HG02970 (cell line): ENCODE measurements at regions not wholly inside any gene's neighbourhood (a gene's known extent, or its start where the extent isn't known, plus 50 kb on each side); places are given as distances from the start of the nearest gene placed in this dataset.
"Not testable (repeated sequence)": the region's sequence is repeated elsewhere in the genome, so short reads cannot be mapped to it uniquely, and the experiment has no call there.

Experiments
- ATAC-seq: cut with Tn5 transposase; IDR thresholded peaks from one replicate; pipeline ENCODE4 v1.9.1; 2021; ENCODE audit warnings: mild to moderate bottlenecking, moderate library complexity, moderate number of reproducible peaks; ENCODE audit not compliant: unreplicated experiment, low FRiP score

DNA sequence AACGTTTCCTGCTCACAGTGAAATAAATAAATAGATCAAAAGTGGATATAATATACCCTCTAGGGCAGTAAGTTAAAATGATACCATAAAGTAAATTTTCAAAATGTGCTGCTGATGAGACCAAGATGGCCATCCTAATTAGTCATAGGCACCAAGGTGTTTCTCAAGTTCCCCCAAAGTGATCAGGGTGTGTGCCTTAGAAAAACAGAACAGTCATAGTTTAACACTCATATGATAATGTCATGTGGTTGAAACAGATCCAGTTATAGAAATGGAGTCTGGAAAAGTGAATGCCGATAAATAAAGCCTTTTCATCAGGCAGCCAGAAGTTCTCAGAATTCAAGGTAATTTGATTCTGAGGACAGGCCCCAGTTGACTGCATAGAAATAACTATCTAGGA is 161.5 kb upstream of the CDKN2B start:
- no peak for ATAC-seq

DNA sequence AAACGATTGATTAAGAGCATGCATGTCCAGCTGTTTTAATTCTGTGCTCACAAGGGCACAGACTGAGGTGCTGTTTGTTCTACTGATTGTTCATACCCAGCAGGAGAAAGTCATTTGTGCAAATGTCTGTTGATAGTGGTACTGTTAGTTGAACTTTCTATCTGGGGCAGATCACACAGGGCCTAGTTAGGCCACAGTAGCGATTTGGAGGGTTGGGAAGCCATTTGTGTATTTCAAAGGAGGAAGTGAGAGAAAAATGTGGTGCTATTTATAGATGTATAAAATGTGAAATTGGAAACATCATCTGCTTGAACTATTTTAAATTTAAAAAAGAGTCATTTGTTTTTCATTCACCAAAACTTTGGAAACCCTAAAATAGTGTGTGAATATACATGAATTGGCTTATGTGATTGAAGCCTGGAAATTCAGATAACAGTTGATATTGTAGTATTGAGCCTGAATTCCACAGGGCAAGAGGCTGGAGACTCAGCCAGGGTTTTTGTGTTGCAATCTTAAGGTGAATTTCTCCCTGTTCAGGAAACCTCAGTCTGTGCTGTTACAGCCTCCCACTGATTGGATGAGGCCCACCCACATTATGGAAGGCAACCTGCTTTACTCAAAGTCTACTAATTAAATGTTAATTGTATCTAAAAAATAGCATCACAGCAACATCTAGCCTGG is 162.0 kb upstream of the CDKN2B start:
- no peak for ATAC-seq

DNA sequence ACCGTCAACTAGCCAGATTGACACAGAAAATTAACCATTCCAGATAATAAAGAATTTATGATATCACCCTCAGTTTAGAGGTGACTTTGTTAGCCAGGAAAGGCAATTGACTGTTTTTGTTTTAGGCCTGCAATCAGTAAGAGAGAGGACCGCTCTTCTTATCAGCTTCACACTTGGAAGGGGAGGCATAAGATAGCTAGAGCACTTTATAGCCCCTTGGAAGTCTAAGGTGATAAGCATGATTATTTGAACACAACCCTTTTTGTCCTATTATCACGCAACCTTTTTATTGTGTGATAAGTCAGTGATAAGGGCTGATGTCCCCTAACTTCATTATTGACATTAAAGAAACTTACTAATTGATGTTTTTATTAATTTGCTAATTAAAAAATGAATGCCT is 162.6 kb upstream of the CDKN2B start:
- no peak for ATAC-seq

DNA sequence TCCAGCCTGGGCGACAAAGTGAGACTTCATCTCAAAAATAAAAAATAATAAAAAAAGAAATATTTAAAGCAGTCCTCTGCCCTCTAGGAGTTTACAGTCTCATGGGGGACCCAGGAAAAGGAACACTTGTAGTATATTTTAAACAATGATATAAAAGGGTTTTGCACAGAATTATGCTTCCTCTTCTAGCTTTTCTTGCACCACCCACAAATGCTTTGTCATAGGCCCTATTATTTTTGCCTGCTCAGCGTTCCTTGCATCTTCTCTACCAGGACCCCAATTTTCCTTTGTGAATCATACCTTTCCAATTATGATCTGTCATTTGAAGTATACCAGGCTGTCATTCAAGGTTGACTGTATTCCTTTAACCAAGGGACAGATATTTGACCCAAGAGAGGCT is 164.8 kb upstream of the CDKN2B start:
- ATAC-seq: no peak

DNA sequence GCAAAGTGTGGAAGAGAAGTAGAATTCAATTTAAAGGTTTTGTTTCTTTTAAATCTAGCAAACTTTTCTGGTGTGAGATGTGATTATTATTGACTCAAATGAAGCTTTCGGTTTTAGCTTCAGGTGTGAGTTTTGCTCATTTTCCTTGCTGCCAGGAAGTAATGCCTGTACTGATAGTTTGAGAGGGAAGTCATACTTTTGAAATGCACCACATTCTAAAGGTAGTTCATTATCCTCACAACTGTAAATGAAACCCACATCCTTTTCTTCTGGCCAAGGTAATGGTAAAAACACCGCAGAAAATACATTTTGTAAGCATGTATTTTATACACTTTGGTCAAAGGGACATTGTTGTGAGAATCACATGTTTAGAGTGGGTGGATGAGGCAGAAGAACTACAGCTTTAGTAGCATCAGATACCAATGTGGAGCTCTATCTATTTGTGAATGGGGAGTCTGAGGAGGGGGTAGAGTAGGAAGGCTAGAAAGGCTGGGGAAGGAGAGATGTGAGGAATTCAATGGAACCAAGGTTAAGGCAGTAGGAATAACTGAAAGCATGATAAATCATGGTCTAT is 167.0 kb upstream of the CDKN2B start:
- ATAC-seq: no peak

GRCh38 chr9:22181021-22181420 is 171.9 kb upstream of the CDKN2B start:
- not testable (repeated sequence) for ATAC-seq

GRCh38 chr9:22189471-22189870 is 180.4 kb upstream of the CDKN2B start:
- no peak for ATAC-seq

- ATAC-seq: not testable (repeated sequence)
These were observed 187.9 kb upstream of the CDKN2B start for GRCh38 chr9:22197000-22197399.

DNA sequence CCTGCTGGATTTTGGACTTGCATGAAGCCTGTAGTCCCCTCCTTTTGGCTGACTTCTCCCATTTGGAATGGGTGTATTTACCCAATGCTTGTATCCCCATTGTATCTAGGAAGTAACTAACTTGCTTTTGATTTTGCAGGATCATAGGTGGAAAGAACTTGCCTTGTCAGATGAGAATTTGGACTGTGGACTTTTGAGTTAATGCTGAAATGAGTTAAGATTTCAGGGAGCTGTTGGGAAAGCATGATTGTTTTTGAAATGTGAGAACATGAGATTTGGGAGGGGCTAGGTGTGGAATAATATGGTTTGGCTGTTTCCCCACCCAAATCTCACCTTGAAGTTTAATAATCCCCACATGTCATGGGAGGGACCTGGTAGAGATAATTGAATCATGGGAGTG is 189.6 kb upstream of the CDKN2B start:
- ATAC-seq: no peak

DNA sequence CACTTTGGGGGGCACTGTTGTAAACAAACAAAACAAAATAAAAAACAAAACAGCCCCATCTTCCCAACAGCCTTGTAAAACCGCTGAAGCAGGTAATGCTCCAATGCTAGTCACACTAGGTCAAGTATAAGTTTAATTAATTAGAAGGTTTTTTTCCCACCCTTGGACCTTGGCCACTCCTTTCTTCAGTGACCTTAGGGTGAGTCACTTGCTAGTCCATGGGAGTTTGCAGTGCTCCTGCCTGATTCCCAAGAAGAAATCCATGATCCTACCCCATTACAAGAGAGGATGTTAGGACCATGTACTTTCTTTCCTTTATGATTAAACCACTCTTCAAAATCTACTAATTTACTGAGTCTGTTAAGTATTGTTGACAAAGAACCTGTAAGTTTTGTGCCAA is 192.2 kb upstream of the CDKN2B start:
- no peak for ATAC-seq

GRCh38 chr9:22203371-22204138 is 194.4 kb upstream of the CDKN2B start:
- ATAC-seq: no peak

DNA sequence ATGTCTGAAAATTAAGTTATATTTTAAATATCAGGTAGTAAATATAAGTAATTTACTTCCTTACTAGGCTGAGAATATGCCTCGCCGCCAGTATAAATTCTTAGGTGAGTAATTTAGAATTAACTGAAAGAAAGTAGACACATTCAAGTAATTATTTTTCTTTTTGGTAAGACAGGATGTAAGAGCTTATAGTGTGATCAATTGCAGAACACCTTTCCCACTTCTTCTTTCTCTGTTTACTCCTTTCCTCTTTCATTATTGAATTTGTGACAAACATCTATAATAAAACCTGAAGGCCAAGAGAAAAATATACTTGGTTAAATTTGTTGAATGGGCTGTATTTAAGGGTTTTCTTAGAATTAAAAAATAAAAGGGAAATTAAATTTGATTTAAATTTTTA is 195.1 kb upstream of the CDKN2B start:
- no peak for ATAC-seq

GRCh38 chr9:22206833-22207232 is 197.7 kb upstream of the CDKN2B start:
- no peak for ATAC-seq

DNA sequence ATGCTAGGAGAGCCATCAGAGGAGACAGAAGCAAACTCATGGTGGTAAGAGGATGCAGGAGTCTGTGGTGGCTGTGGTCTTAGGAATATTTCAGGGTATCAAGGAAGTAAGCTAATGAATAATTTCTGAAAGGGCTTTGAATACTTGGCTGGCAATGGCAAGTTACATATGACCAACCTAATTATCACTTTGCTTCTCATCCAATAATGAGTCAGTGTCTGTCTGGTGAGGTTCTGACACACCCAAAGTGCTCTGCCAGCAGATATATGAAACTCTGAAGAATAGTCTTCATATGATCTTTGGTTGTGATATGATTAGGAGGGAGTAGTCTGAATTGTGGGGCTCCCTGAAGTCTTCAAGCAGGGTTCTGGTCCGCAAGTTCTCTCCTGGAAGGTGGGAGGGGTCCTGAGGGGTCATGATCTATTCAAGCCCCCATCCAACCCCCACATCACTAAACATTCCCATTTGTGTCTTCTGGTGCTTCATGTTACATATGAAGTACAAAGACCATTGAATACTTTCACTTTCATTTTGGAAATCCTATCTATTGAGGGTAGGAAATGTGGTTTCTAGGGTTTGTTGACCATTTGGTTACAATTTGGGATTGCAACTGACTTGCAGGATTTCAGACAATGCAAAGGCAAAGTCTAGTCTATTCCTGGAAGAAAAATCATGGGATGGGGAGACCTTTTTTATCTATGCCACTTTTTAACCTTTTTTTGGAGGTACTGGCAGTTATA is 199.9 kb upstream of the CDKN2B start:
- ATAC-seq: no peak

- ATAC-seq: no peak
These were observed 201.2 kb upstream of the CDKN2B start for GRCh38 chr9:22210262-22210661.

DNA sequence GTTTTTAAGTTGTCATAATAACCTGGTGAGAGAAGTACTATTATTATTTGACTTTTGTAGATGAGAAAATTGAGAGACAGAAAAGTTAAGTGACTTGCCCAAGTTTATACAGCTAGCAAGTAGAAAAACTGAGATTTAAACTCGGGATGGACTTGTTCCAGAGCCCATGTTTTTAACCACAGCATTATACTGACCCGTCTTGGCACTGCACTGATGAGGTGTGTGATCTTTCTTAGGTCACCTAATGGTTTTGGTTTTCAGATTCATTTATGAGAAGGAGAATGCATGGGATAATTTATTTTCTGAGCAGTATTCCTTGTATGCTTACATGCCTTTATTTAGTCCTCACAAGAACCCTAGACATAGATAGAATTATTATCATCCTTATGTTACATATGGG is 201.8 kb upstream of the CDKN2B start:
- no peak for ATAC-seq

DNA sequence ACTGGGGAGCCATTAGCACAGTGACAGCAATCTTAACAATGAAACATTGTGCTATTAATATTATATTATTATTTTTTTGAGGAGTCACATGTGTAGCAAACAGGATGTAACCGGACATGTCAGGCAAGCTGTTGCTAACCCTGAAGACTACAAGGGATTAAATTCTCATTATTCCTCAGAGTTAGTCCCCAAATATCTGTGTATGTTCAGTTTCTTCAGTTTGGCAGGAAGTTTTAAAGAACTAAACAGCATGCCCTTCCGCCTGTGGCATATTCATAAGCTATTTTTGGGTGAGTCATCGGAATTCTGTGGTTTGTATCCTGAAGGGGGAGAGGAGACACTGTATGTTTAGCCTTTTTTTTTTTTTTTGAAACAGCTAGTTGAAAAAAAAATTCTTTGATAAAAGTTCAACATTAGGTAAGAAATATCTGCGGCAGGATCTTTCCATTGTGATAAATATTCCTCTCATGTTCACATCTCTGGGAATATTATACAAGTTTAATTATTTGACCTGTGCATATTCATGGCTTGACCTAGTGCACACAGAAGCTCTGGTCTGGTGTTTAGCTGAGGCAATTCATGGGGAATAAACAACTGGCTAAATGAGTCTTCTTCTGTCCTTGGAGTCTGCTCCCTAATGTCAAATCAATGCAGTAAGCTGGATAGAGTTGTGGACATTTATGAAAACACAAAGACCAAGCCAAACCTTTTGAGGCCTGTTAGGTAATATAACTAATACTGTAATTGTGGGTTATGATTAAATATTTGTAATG is 202.7 kb upstream of the CDKN2B start:
- no peak for ATAC-seq

- ATAC-seq: no peak
These were observed 204.9 kb upstream of the CDKN2B start for GRCh38 chr9:22214021-22214420.

- no peak for ATAC-seq
These were observed 205.5 kb upstream of the CDKN2B start for GRCh38 chr9:22214497-22215031.

GRCh38 chr9:22215521-22215920 is 206.4 kb upstream of the CDKN2B start:
- no peak for ATAC-seq
